GM06990 (cell line): ENCODE measurements at regions not wholly inside any gene's neighbourhood (a gene's known extent, or its start where the extent isn't known, plus 50 kb on each side); places are given as distances from the start of the nearest gene placed in this dataset.

Experiments
- DNase-seq: peaks from one replicate; pipeline ENCODE4 v3.0.0-alpha.2; 2011; ENCODE audit not compliant: insufficient read length; ENCODE audit errors: extremely low read depth
- H3K27me3 ChIP-seq: replicated peaks from 2 replicates; pipeline ENCODE4 v1.6.0; 2011; ENCODE audit warnings: low read length; ENCODE audit not compliant: control insufficient read depth, insufficient read depth
- H3K36me3 ChIP-seq: 2 replicates; pipeline ENCODE4 v1.5.1; 2011; ENCODE audit warnings: low read length; ENCODE audit not compliant: control insufficient read depth, insufficient read depth
- H3K4me3 ChIP-seq: replicated peaks from 2 replicates; pipeline ENCODE4 v1.5.1; 2011; ENCODE audit warnings: low read depth, mild to moderate bottlenecking, control low read depth, low read length
- TF ChIP-seq, protein P1 (sequence below): IDR thresholded peaks from 2 replicates; pipeline ENCODE4 v1.5.1; 2011; ENCODE audit warnings: low read length, control low read depth, mild to moderate bottlenecking, inconsistent platforms; ENCODE audit not compliant: insufficient read depth, poor library complexity, severe bottlenecking

DNA sequence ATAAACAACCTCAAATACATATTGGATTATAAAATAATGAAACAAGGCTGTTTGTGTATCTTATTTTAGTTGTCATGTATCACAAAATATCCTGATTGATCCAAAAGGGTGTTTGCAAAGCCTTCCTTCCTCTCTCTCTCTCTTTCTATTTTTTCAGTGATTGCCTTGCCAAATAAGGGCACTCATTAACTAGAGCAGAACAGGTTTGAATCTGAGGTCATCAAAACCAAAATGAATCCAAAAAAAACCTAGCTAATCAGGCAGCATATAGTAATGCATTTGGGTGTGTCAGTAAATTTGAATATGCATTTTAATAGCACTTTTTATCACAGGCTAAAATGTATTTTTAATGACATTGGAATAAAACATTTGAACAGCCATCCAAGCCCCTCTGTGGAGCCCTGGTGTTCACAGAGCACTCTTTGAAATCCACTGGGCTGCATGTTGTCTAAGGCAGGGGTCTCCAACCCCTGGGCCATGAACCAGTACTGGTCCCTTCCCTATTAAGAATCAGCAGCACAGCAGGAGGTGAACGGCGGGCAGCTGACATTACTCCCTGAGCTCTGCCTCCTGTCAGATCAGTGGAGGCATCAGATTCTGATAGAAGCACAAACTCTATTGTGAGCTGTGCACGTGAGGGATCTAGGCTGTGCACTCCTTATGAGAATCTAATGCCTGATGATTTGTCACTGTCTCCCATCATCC is 171.8 kb upstream of the RAI14 start:
- no peaks in the 10 kb centered on the region for H3K36me3 ChIP-seq
- no peak for DNase-seq

DNA sequence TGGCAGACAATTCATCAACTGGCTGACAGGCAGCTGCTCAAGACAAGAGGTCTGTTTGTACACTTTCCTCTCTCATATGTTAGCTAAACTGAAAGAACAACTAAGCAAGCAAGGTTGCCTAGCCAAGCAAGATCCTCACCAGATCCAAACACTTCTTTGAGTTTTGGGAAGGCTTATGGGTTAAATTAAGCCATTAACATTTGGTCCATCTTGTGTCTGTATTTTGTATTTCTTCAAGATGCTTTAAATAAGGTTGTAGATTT is 170.4 kb upstream of the RAI14 start:
- DNase-seq = no peak
- H3K27me3 ChIP-seq = no peaks in the 10 kb centered on the region
- TF ChIP-seq, protein P1, sequence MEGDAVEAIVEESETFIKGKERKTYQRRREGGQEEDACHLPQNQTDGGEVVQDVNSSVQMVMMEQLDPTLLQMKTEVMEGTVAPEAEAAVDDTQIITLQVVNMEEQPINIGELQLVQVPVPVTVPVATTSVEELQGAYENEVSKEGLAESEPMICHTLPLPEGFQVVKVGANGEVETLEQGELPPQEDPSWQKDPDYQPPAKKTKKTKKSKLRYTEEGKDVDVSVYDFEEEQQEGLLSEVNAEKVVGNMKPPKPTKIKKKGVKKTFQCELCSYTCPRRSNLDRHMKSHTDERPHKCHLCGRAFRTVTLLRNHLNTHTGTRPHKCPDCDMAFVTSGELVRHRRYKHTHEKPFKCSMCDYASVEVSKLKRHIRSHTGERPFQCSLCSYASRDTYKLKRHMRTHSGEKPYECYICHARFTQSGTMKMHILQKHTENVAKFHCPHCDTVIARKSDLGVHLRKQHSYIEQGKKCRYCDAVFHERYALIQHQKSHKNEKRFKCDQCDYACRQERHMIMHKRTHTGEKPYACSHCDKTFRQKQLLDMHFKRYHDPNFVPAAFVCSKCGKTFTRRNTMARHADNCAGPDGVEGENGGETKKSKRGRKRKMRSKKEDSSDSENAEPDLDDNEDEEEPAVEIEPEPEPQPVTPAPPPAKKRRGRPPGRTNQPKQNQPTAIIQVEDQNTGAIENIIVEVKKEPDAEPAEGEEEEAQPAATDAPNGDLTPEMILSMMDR = no peak
- H3K36me3 ChIP-seq = no peaks in the 10 kb centered on the region
- no peak overlapping the region for H3K4me3 ChIP-seq

More for the DNA sequence above, 171.8 kb upstream of the RAI14 start:
- Histone ChIP-seq H3K27me3 (no peaks in the 10 kb centered on the region), H3K4me3 (no peak overlapping the region)
- TF ChIP-seq, protein P1 = no peak

DNA sequence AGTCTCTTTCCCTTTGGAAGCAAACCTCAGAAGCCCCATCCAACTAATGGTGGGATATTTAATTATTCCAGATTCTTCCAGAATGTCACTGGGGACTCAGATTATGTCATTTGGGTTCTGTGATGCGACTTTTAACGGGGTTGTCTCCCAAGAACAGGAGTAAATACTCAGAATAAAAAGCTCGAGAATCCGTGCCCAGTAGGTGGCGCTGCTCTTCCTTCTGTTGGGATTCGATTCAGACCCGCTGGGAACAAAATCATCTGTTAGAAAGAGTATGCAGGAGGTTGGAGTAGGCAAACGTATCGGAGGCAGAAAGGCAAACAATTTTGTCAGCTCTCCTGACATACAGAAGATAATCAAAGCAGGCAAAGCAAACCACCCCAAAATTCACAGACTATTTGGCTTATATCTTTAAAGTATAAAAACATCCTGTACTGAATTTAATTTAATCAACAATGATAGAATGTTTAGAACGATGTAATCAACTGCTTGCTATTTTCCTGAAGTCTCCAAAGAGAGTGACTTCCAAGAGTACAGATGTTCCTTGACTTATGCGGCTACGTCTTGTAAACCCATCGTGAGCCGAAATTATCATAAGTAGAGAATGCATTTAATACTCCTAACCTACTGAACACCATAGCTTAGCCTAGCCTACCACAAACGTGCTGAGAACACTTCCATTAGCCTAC is 169.8 kb upstream of the RAI14 start:
- DNase-seq = no peak
- H3K36me3 ChIP-seq = no peaks in the 10 kb centered on the region
- TF ChIP-seq, protein P1 = peak; percentile 81
- no peaks in the 10 kb centered on the region for H3K27me3 ChIP-seq
- no peak overlapping the region for H3K4me3 ChIP-seq

DNA sequence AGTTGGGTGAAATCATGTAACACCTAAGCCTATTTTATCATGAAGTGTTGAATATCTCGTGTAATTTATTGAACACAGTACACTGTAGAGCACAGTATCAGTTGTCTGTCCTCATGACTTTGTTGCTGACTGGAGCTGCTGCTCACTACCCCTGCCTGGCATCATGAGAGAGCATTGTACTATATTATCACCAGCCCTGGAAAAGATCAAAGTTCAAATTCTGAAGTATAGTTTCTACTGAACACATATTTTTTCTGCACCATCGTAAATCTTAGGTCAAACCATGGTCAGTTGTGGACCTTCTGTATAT is 169.3 kb upstream of the RAI14 start:
- no peak overlapping the region for H3K4me3 ChIP-seq
- H3K36me3 ChIP-seq = no peaks in the 10 kb centered on the region
- no peaks in the 10 kb centered on the region for H3K27me3 ChIP-seq
- DNase-seq = no peak
- TF ChIP-seq, protein P1 = no peak

DNA sequence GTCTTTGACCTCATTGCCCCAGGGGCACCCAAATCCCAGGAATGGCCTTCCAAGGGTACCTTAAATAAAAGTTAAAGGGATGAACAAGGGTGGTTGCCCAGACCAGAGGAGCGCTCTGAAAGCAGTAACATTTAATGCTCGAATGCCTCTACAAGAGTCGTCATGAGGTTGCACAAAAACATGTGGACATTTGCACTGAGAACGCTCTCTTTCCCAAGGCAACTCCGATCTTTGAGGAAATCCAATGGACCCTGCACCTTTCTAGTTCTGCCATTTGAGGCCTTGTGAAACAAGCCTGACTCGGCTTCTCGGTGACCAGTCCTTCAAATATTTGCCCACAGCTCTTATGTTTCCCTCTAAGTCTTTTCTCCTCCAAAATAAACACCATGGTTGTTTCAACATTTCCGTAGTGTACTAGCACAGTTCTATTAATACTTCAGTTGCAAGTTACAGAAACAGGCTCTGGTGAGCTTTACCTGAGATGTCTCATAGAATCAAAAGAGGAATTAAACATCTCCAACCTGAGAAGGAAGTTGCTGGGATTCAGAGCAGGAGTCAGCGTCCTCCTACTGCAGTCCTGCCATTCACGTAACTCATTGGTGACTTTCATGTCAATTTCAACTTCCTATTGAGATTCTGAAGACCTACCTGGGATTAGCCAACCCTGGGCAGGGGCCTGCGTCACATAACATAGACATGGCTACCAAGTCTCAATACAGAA is 168.8 kb upstream of the RAI14 start:
- TF ChIP-seq, protein P1 = no peak
- Histone ChIP-seq H3K36me3 (no peaks in the 10 kb centered on the region), H3K4me3 (no peak overlapping the region), H3K27me3 (no peaks in the 10 kb centered on the region)
- DNase-seq = no peak

DNA sequence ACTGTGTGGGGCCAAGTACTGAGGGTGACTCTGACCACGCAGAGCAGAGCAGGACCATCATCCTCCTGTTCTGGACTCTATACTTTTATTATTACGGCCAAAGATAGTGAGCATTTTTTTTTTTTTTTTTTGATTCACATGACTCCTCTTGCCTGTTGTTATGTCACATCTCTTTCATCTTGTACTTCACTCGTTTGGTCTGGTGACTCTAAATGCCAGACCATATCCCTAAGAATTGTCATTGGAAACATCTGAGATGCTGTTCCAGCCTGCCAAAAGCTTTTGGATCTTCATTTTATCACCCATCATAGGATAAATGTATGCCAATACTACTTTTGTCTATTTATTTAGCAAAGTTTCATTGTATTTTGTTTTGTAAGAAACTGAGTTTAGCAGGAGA is 168.2 kb upstream of the RAI14 start:
- TF ChIP-seq, protein P1 = no peak
- no peak overlapping the region for H3K4me3 ChIP-seq
- no peaks in the 10 kb centered on the region for H3K36me3 ChIP-seq
- H3K27me3 ChIP-seq = no peaks in the 10 kb centered on the region
- DNase-seq = no peak
